CD4-positive, alpha-beta T cell treated with Interleukin-4 for 4 hours (primary cell): ENCODE measurements at regions not wholly inside any gene's neighbourhood (a gene's known extent, or its start where the extent isn't known, plus 50 kb on each side); places are given as distances from the start of the nearest gene placed in this dataset.

ENCODE experiments used
- DNase-seq: peaks from one replicate; pipeline ENCODE4 v3.0.0-alpha.2; 2020

GRCh38 chr2:18639756-18640453 lies 50.5 kb upstream of the NT5C1B start:
- no peak for DNase-seq
